GM10266 (cell line): ENCODE measurements at regions not wholly inside any gene's neighbourhood (a gene's known extent, or its start where the extent isn't known, plus 50 kb on each side); places are given as distances from the start of the nearest gene placed in this dataset.

Experiments used
- DNase-seq: peaks from one replicate; pipeline ENCODE4 v3.0.0; 2012; ENCODE audit errors: extremely low spot score
- CTCF ChIP-seq: IDR thresholded peaks from 2 replicates; pipeline ENCODE4 v1.5.1; 2012; ENCODE audit warnings: mild to moderate bottlenecking, low read depth; ENCODE audit not compliant: control insufficient read depth, insufficient read depth; ENCODE audit errors: missing control alignments

GRCh38 chr12:82176026-82176425 lies 182.2 kb downstream of the CCDC59 start:
- no peak for TF ChIP-seq CTCF
- no peak for DNase-seq

DNA sequence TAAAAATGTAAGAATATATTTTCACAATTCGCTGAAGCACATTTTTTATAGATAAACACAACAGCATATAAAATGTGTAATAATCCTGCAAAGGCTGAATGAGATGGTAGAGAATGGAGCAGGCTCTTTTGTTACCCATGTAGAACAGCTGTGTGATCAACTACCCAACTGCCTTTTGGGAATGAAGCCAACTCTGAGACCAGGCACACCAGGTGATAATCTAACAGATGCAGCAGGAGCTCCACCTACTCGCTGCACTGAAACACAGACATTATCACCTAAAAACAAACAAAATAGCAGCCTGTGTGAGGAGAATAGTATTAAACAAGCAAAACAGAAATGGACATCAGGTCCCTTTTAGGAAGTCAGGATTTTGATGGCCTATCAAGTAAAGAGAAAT lies 183.3 kb downstream of the CCDC59 start:
- no peak for TF ChIP-seq CTCF
- DNase-seq, result no peak

- no peak for DNase-seq
- no peak for TF ChIP-seq CTCF
Measured at GRCh38 chr12:82174383-82174782, 183.8 kb downstream of the CCDC59 start.

DNA sequence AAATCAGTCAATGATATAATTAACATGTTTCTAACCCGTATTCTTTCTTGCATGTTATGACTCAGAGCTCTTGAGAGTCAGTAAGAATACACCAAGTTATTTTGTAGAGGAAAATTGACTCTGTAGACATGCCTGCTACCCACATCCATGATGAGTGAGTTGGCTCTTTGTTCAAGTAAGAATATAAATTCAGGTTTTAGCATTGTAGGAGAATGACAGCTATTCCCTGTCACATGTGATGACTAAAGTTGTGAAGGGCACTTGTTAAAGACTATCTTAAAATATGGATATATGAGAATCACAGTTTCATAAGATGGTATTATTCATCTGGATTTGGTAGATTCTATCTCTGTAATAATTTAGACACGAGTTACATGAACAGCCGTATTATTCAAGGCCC lies 209.1 kb downstream of the CCDC59 start:
- TF ChIP-seq CTCF, result no peak
- no peak for DNase-seq

DNA sequence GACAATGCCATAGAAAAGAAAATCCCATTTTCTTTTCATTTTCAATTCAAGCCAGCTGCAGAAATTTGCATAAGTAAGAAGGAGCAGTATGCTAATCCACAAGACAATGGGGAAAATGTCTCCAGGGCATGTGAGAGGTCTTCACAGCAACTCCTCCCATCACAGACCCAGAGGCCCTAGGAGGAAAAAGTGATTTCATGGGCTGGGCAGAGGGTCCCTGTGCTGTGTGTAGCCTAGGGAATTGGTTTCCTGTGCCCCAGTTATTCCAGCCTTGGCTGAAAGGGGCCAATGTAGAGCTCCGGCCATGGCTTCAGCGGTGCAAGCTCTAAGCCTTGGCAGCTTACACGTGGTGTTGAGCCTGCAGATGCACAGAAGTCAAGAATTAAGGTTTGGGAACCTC lies 211.4 kb downstream of the CCDC59 start:
- no peak for TF ChIP-seq CTCF
- DNase-seq, result no peak

DNA sequence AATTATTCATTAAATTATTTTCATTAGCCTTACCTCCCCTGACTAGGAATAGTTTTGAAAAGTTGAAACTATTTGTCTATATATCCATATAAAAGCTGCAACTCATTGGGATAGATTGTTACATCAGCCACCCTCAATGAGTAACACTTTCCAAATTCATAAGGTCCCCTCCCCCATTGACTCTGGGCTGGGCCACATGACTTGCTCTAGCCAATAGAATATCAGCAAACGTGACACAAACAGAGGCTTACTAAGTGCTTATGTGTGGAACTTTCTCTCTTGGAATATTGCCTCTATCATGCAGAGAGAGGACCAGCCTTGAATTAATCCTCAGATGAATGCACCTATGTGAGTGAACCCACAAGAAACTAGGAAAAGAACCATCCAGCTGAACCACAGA lies 213.7 kb downstream of the CCDC59 start:
- no peak for TF ChIP-seq CTCF
- DNase-seq, result no peak

- DNase-seq, result no peak
- no peak for TF ChIP-seq CTCF
Measured at GRCh38 chr12:82132390-82132789, 225.8 kb downstream of the CCDC59 start.
